ENCODE measurements at regions not wholly inside any gene's neighbourhood (a gene's known extent, or its start where the extent isn't known, plus 50 kb on each side); places are given as distances from the start of the nearest gene placed in this dataset.
"Not testable (repeated sequence)": the region's sequence is repeated elsewhere in the genome, so short reads cannot be mapped to it uniquely, and the experiment has no call there.

- not testable (repeated sequence) for TF ChIP-seq MYC, CTCF (IDR thresholded peaks at IDR 0.05; ENCODE audit: low read depth, low read length)
Measured at GRCh38 chr10:46792657-46793357, 118.4 kb upstream of the PTPN20 start.
